G401 (cell line): ENCODE measurements at regions not wholly inside any gene's neighbourhood (a gene's known extent, or its start where the extent isn't known, plus 50 kb on each side); places are given as distances from the start of the nearest gene placed in this dataset.
"Not testable (repeated sequence)": the region's sequence is repeated elsewhere in the genome, so short reads cannot be mapped to it uniquely, and the experiment has no call there.

ENCODE experiments used
- DNase-seq: peaks from one replicate; pipeline ENCODE4 v3.0.0-alpha.2; 2015; ENCODE audit warnings: low spot score
- in situ Hi-C: cut with HindIII; loops from 2 replicates; pipeline ENCODE4 v1.10.0; 2016; ENCODE audit warnings: low sequenced_read_pairs, mixed read lengths

- in situ Hi-C loops, result not testable (repeated sequence)
- peak; percentile 82 for DNase-seq
These were observed 266.1 kb upstream of the TBL1XR1 start for GRCh38 chr3:177463341-177463740.

DNA sequence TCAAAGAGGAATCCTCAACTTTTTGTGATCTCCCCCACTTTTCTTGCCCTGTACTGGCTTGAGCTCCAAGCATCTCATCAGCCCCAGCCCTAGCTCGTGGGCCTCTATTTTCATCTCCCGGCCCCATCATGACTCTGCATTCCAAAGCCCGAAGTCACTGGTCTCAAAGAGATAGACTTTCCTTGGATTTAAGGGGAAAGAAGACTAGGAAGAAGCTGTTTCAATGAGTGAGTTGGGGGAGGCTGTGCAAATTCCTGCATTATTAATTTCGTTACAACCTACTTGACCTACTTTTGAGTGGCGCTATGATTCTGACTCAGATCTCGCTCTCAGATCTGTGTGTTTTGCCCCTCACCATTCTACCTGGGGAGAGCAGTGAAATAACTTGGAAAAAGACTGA is 266.6 kb upstream of the TBL1XR1 start:
- no peak for DNase-seq
- in situ Hi-C loops, result no loop called here

DNA sequence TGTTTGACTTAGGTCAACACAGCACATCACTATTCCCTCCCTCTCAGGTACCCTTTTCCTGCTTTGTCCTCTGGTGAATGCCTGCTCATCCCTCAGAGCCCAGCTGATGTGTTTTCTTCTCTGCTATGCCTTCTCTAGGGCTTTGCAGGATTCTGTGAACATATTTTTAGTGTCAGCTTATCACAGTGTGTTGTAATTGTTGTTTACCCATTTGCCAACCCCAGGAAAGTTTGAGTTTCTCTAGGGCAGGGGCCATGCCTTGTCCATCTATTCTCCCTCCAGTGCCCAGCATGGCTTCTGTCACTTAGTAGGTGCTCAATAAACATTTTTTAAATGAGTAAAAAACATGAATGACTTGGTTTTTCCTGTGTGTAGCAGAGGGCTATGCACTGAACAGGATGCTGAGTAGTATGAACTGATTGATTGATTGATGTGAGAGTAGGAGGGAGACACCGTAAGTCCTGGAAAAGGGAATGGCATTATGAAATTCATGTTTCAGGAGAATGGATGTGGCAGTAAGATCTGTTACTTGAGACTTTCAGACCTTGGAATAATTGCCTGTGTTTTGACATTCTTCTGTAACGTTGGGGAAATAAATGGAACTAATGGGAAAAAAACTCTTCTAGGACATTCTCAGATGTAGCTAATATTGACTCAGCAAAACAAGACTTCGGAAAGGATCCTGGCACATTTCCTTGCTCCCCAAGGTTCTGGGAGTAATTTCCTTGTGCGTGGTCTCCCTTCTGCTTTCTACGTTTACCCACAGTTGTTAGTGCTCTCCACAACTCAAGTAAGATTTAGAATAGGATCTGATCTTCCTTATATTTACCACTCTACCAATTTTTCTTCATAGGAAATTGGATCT is 267.3 kb upstream of the TBL1XR1 start:
- in situ Hi-C loops, result no loop called here
- DNase-seq, result no peak

- in situ Hi-C loops, result no loop called here
These were observed 268.0 kb upstream of the TBL1XR1 start for GRCh38 chr3:177465257-177465642.

GRCh38 chr3:177466074-177466473 is 268.8 kb upstream of the TBL1XR1 start:
- in situ Hi-C loops, result no loop called here
- DNase-seq, result no peak

More at GRCh38 chr3:177465257-177465642, 268.0 kb upstream of the TBL1XR1 start:
- peak; percentile 48 for DNase-seq

DNA sequence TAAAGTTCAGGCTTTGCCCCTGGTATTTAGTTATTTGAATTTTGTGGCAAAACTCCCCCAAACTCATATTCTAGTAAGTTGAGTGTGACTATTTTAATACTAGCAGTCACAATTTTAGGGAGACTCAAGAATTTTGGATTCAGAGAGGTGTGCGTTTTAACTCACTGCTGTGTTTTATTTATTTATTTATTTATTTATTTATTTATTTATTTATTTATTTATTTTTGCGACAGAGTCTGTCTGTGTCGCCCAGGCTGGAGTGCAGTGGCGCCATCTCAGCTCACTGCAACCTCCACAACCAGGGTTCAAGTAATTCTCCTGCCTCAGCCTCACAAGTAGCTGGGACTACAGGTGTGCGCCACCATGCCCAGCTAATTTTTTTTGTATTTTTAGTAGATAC is 269.3 kb upstream of the TBL1XR1 start:
- DNase-seq, in situ Hi-C loops: not testable (repeated sequence)

GRCh38 chr3:177467247-177467985 is 270.1 kb upstream of the TBL1XR1 start:
- DNase-seq, result peak; percentile 72
- in situ Hi-C loops, result no loop called here

DNA sequence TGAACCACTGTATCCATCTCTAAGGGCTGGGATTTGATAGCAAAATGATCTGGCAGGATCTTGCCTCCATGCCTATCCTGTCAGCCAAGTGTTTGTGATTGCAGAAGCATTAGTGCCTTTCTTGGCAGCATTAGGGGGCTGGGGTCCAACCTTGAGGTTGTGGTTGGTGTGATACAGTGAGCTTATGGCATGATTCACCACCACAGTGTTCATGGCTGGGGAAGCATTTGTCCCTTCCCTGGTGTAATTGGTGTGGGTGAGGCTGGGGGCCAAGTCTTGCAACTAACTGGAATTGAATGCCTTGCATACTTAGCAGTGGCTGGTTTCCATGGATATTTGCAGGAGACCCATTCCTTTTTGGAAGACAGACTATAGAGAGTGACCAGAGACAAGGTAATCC is 271.0 kb upstream of the TBL1XR1 start:
- in situ Hi-C loops, result no loop called here
- no peak for DNase-seq

DNA sequence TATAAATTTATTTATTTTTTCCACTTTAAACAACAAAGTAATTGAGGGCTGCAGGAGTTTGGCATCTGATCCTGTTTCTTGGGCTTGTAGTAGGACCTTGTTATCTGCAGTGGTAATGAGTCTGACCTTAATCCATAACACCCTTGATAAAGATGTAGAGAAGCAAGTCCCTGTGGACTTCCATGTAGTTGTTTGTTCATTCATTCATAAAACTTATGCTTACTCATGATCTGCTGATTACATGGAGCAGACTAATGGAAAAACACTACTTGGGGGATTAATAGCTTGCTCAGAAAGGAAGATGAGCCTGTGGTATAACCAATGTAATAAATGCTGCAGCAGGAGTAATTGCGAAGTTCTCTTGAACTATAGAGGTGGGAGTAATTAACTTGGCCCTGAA is 271.5 kb upstream of the TBL1XR1 start:
- DNase-seq, result no peak
- in situ Hi-C loops, result no loop called here

- in situ Hi-C loops, result no loop called here
- DNase-seq, result no peak
These were observed 271.9 kb upstream of the TBL1XR1 start for GRCh38 chr3:177469216-177469615.

DNA sequence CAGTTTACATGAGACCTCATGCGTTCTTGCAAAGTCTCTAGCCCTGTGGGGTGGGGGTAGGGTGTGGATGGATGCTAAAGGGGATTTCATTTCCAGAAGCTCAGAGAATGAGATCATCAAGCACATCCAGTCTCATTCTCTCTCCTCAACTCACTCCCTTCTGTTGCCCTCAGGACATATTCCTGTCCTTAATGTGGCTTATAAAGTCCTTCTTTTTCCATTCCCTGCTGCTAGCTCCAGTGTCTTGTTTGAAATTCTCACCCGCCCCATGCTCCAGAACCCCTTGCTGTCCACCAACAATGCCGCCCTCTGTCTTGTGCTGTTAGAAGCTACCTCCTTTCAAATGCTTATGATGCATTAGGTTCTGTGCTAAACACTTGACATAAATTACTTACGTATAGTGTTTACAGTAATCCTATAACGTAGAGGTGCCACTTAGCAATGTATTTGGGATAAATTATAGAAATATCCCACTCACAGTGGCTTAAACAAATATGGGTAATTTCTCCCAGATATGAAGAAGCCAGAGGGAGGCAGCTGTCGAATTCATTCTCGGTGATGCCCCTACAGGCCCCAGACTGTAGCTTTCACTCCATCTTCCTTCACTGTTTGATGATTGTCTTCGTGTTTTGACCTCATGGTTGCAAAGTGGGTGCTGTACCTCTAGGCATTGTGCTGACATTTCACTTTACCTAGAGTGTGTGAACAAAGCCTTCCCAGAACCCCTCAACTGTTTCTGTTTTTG is 273.1 kb upstream of the TBL1XR1 start:
- no peak for DNase-seq
- in situ Hi-C loops, result no loop called here

- in situ Hi-C loops, result no loop called here
- DNase-seq, result no peak
These were observed 274.6 kb upstream of the TBL1XR1 start for GRCh38 chr3:177471733-177472480.

DNA sequence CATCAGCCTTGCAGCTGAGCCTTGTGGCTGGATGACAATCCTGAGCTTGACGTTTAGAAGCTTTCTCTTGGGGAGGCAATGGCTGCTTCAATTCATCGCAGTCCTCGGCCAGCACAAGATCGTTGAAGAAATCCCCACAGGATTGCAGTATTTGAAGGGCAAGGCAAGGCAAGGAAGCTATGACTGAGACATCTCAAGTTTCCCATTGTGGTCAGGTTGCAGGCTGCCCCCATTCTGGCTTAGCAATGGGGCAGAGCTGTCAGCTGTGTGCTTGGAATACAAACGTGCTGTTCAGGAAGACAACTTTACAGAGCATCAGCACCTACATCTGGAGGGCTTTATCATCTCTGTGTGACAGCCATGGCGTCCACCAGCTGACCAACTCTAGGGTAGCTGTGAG is 275.9 kb upstream of the TBL1XR1 start:
- no peak for DNase-seq
- in situ Hi-C loops, result no loop called here

DNA sequence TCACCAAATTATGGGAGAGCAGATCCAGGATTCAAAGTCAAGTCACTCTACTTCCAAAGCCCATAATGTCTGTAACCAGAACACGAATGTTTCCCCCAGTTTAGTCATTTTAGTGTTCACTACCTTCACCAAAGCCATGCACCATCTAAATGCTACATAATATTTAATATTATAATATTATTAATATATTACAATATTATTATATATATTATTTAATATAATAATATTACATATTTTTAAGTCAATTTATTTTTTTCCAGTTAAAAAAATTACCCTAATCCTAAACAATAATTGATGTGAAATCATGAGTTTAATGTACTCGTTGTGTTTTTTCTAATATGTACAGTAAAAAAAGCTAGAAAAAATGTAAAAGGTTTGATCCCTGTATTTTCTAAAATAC is 276.6 kb upstream of the TBL1XR1 start:
- DNase-seq, result no peak
- in situ Hi-C loops, result no loop called here

GRCh38 chr3:177474652-177475355 is 277.5 kb upstream of the TBL1XR1 start:
- in situ Hi-C loops, result no loop called here
- DNase-seq, result no peak

- in situ Hi-C loops, result no loop called here
- DNase-seq, result no peak
These were observed 278.0 kb upstream of the TBL1XR1 start for GRCh38 chr3:177475356-177475665.

DNA sequence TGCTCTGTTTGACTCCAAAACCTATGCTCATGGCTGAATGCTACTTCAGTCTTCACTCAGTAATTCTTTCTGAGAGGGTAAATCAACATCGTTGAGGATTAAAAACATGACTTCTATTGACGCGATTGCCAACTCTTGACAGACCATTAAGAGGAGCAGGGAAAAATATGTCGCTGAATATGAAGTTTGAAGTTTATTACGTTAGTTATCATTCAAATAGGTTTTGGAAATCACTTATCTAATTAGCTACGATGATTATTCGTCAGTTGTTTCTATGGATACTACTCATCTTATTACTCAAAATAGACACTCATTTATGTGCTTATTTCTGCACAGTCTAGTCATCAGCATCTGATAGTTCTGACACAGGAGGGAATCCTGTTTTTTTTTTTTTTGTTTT is 279.2 kb upstream of the TBL1XR1 start:
- in situ Hi-C loops, result no loop called here

GRCh38 chr3:177476921-177477435 is 279.7 kb upstream of the TBL1XR1 start:
- no peak for DNase-seq
- in situ Hi-C loops, result no loop called here

More for the DNA sequence above, 279.2 kb upstream of the TBL1XR1 start:
- DNase-seq, result no peak
